Esophagus muscularis mucosa (tissue), 4 donors: ENCODE measurements at regions not wholly inside any gene's neighbourhood (a gene's known extent, or its start where the extent isn't known, plus 50 kb on each side); places are given as distances from the start of the nearest gene placed in this dataset.

ENCODE experiments used
- DNase-seq: peaks from one replicate; pipeline ENCODE4 v3.0.0-alpha.2; 2017; ENCODE audit errors: extremely low spot score
- H3K27ac ChIP-seq, 4 donors: fragments of 200-600 bp; sonication (generic); replicated peaks in 1 of 4; 1 replicate in 3 of 4; 2 replicates in 1 of 4; pipeline ENCODE4 v1.5.1; 2016 to 2019; ENCODE audit warnings: mild to moderate bottlenecking in 1 of 4
- H3K27me3 ChIP-seq, 4 donors: fragments of 200-600 bp; sonication (generic); one replicate each; pipeline versions ENCODE4 v1.5.1 to v1.6.0; 2016 to 2019
- H3K36me3 ChIP-seq, 4 donors: fragments of 200-600 bp; sonication (generic); one replicate each; pipeline ENCODE4 v1.5.1; 2016 to 2019
- H3K4me1 ChIP-seq, 4 donors: fragments of 200-600 bp; sonication (generic); one replicate each; pipeline ENCODE4 v1.5.1; 2016 to 2019
- H3K4me3 ChIP-seq, 4 donors: fragments of 200-600 bp; sonication (generic); 1 replicate in 2 of 4; 2 replicates in 2 of 4; pipeline ENCODE4 v1.5.1; 2016 to 2019; ENCODE audit warnings: mild to moderate bottlenecking in 4 of 4, moderate library complexity in 1 of 4
- H3K9me3 ChIP-seq, 4 donors: fragments of 200-600 bp; sonication (generic); 1 replicate in 3 of 4; 2 replicates in 1 of 4; pipeline ENCODE4 v1.5.1; 2016 to 2019
- CTCF ChIP-seq, 3 experiments: fragments of 200-600 bp in 2 of 3; fragments of 450-650 bp in 1 of 3; sonication (generic) in 2 of 3; IDR thresholded peaks; one replicate each; pipeline ENCODE4 v1.5.1; 2017 to 2019; ENCODE audit warnings: antibody characterized with exemption in 3 of 3, mild to moderate bottlenecking in 2 of 3, moderate library complexity in 1 of 3
- EP300 ChIP-seq: sonication (generic); formaldehyde crosslinking; IDR thresholded peaks from one replicate; pipeline ENCODE4 v1.6.1; 2017; ENCODE audit warnings: antibody characterized with exemption
- POLR2A ChIP-seq: fragments of 450-650 bp; IDR thresholded peaks from one replicate; pipeline ENCODE4 v1.6.1; 2017; ENCODE audit warnings: antibody characterized with exemption, moderate library complexity, mild to moderate bottlenecking, low read depth
- POLR2AphosphoS5 ChIP-seq, 2 donors: sonication (generic); formaldehyde crosslinking; IDR thresholded peaks; one replicate each; pipeline ENCODE4 v1.6.1; 2017; ENCODE audit warnings: antibody characterized with exemption in 2 of 2
- WGBS: methylation state at CpG from one replicate; pipeline ENCODE4 v1.1.5; 2018; 5-methylcytosine and 5-hydroxymethylcytosine counted together
- intact Hi-C: fragments of 100-400 bp; cut with DNase I; formaldehyde crosslinking; loops from one replicate; pipeline ENCODE4 v1.15.1; 2023

- Histone ChIP-seq H3K9me3 (no peaks in the 10 kb centered on the region), H3K4me1 (no peaks in the 10 kb centered on the region), H3K36me3 (no peaks in the 10 kb centered on the region), H3K4me3 (no peak overlapping the region), H3K27me3 (no peaks in the 10 kb centered on the region), H3K27ac (no peak overlapping the region)
- WGBS, result 98% methylated on average over 2 of the region's 2 CpGs
- no peak for DNase-seq
- TF ChIP-seq CTCF (IDR thresholded peaks at IDR 0.05), result no peak
- no peak for TF ChIP-seq POLR2AphosphoS5 (IDR thresholded peaks at IDR 0.05)
- no peak for TF ChIP-seq EP300
- TF ChIP-seq POLR2A, result no peak
- intact Hi-C loops, result no loop called here
These were observed 194.9 kb downstream of the ETV1 start for GRCh38 chr7:13794581-13794980.

- intact Hi-C loops, result no loop called here
- Histone ChIP-seq H3K27me3 (no peaks in the 10 kb centered on the region), H3K27ac (no peak overlapping the region), H3K9me3 (no peaks in the 10 kb centered on the region), H3K4me1 (no peaks in the 10 kb centered on the region), H3K36me3 (no peaks in the 10 kb centered on the region), H3K4me3 (no peak overlapping the region)
- TF ChIP-seq CTCF (IDR thresholded peaks at IDR 0.05), result no peak
- no peak for TF ChIP-seq POLR2A
- no peak for TF ChIP-seq POLR2AphosphoS5 (IDR thresholded peaks at IDR 0.05)
- TF ChIP-seq EP300, result no peak
- no peak for DNase-seq
- WGBS, result 82% methylated on average over 1 of the region's 1 CpG
These were observed 191.9 kb downstream of the ETV1 start for GRCh38 chr7:13797545-13797944.

GRCh38 chr7:13800694-13801448 lies 188.6 kb downstream of the ETV1 start:
- Histone ChIP-seq H3K36me3 (no peaks in the 10 kb centered on the region), H3K27ac (no peak overlapping the region), H3K4me1 (no peaks in the 10 kb centered on the region), H3K4me3 (no peak overlapping the region), H3K9me3 (no peaks in the 10 kb centered on the region), H3K27me3 (no peaks in the 10 kb centered on the region)
- WGBS, result 84% methylated on average over 6 of the region's 6 CpGs
- intact Hi-C loops, result no loop called here
- DNase-seq, result no peak
- TF ChIP-seq EP300 (no peak), CTCF (IDR thresholded peaks at IDR 0.05) (no peak), POLR2A (no peak), POLR2AphosphoS5 (IDR thresholded peaks at IDR 0.05) (no peak)

GRCh38 chr7:13801669-13802068 lies 187.8 kb downstream of the ETV1 start:
- no peaks in the 10 kb centered on the region for H3K4me1 ChIP-seq
- H3K9me3 ChIP-seq, result no peaks in the 10 kb centered on the region
- DNase-seq, result no peak
- WGBS, result 89% methylated on average over 1 of the region's 1 CpG
- no peak for TF ChIP-seq POLR2AphosphoS5 (IDR thresholded peaks at IDR 0.05)
- no peak for TF ChIP-seq CTCF (IDR thresholded peaks at IDR 0.05)
- no peak for TF ChIP-seq POLR2A
- TF ChIP-seq EP300, result no peak
- intact Hi-C loops, result no loop called here
- no peaks in the 10 kb centered on the region for H3K36me3 ChIP-seq
- no peak overlapping the region for H3K27ac ChIP-seq
- no peaks in the 10 kb centered on the region for H3K27me3 ChIP-seq
- no peak overlapping the region for H3K4me3 ChIP-seq

GRCh38 chr7:13802651-13803050 lies 186.8 kb downstream of the ETV1 start:
- H3K4me3 ChIP-seq, result no peak overlapping the region
- no peaks in the 10 kb centered on the region for H3K4me1 ChIP-seq
- H3K27ac ChIP-seq, result no peak overlapping the region
- H3K27me3 ChIP-seq, result no peaks in the 10 kb centered on the region
- H3K9me3 ChIP-seq, result no peaks in the 10 kb centered on the region
- no peak for DNase-seq
- H3K36me3 ChIP-seq, result no peaks in the 10 kb centered on the region
- WGBS, result 100% methylated on average over 1 of the region's 1 CpG
- intact Hi-C loops, result no loop called here
- TF ChIP-seq EP300, result no peak
